ENCODE measurements at regions not wholly inside any gene's neighbourhood (a gene's known extent, or its start where the extent isn't known, plus 50 kb on each side); places are given as distances from the start of the nearest gene placed in this dataset.

DNA sequence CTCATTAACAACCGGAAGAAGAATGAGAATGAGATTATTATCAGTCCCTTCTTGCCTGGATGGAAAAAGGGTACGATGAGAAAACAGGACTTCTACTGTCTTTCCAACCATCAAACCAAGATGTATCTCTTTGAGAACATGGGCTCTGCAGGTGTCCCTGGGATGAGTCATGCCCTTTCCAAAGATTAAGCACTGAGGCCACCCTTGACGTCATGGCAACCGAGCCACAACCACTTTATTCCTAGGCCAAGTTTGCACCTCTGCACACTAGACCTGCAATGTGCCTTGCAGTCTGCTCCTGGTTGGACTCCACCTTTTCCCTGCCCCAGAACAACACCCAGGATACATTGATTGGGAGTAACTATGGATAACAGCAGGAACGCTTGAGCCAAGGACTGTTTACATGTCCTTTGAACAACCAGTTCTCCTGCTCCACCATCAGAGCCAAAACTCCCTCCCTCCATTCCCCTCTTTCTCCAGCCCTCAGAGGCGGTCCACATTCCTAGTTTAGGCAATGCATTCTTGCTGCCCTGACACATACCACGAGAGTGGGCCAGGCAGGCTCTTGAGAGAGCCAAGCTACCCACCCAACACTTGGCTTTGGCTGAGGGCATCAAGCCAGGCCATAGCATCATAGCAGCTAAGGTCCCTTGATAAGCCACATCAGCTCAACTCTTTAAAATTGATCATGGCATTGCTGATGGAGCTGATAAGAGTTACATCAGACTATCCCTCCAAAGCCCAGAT lies 310.7 kb downstream of the TNS1 start:
- TF ChIP-seq, protein P1, sequence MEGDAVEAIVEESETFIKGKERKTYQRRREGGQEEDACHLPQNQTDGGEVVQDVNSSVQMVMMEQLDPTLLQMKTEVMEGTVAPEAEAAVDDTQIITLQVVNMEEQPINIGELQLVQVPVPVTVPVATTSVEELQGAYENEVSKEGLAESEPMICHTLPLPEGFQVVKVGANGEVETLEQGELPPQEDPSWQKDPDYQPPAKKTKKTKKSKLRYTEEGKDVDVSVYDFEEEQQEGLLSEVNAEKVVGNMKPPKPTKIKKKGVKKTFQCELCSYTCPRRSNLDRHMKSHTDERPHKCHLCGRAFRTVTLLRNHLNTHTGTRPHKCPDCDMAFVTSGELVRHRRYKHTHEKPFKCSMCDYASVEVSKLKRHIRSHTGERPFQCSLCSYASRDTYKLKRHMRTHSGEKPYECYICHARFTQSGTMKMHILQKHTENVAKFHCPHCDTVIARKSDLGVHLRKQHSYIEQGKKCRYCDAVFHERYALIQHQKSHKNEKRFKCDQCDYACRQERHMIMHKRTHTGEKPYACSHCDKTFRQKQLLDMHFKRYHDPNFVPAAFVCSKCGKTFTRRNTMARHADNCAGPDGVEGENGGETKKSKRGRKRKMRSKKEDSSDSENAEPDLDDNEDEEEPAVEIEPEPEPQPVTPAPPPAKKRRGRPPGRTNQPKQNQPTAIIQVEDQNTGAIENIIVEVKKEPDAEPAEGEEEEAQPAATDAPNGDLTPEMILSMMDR (IDR thresholded peaks at IDR 0.05) = no peak
- no peak for TF ChIP-seq EZH2 (IDR thresholded peaks at IDR 0.05; ENCODE audit: borderline replicate concordance, insufficient read depth, low read depth, low read length, poor library complexity, severe bottlenecking)
